ENCODE measurements at regions not wholly inside any gene's neighbourhood (a gene's known extent, or its start where the extent isn't known, plus 50 kb on each side); places are given as distances from the start of the nearest gene placed in this dataset.

DNA sequence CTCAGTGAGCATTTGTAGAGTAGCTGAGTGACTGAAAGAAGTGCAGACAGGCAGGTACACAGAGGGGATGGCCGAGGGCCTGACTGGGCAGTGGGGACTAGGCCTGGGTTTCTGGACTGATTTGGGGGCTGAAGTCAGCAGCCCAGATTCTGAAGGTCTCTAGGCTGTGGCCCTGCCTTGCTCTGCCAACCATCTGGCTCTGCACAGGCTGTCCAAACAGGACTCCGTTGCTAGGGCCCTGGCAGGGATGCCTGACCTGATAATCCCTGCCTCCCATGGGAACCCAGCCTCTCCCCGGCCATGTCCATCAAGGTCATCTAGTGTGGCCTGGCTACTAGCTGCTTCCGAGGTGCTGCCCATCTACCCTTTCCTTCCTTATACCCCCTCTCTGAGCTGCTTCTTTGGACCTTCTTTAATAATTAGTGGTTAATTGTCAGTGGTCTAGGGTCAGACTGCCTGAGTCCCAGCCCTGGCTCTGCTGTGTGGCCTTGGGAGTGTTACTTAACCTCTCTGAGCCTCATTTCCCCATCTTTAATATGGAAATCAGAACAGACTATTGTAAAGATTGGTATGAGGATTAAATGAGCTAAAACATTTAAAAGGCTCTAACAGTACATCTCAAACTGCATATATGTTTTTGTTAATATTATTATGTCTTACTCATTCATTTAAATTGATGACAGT lies 137.9 kb downstream of the VEGFA start:
- H4K20me1 ChIP-seq (ENCODE audit: insufficient read depth), result no peaks in the 10 kb centered on the region

DNA sequence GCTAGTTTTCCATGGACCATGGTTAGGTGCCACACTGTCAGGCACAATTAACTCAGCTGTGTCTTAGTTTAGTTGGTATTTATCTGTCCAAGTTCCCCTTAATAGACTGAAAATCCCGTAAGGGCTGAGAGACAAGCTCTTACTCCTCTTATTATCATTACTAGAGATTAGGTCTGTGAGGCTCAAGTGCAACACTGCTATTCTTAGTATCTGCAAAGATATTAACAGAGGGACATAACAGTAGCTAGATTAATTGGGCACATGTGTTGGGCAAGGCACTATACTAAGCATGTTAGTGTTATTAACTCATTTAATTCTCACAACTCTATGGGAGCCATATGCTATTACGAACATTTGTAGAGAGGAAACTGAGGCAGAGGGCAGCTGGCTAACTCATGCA lies 137.3 kb downstream of the VEGFA start:
- no peaks in the 10 kb centered on the region for H3K27me3 ChIP-seq (ENCODE audit: insufficient read depth, low read depth)
- no peak overlapping the region for H2AFZ ChIP-seq
- peaks cover 19% of the 10 kb centered on the region for H3K4me1 ChIP-seq (replicated peaks; ENCODE audit: insufficient read depth)
- no peaks in the 10 kb centered on the region for H3K9me2 ChIP-seq (ENCODE audit: insufficient read depth)
- peaks cover 11% of the 10 kb centered on the region for H3F3A ChIP-seq (ENCODE audit: insufficient read depth, low read depth)
- no peaks in the 10 kb centered on the region for H3K9me3 ChIP-seq (ENCODE audit: insufficient read depth, low read depth)
- DNase-seq, result no peak
- ChIA-PET CTCF (no interaction called here), POLR2A (ENCODE audit: unreplicated experiment) (no interaction called here)
- H3K36me3 ChIP-seq (ENCODE audit: low read depth), result no peaks in the 10 kb centered on the region
- H3K27ac ChIP-seq, result no peak overlapping the region
- TF ChIP-seq EZH2 (IDR thresholded peaks at IDR 0.05; ENCODE audit: low read depth), result no peak
- TF ChIP-seq, protein P1, sequence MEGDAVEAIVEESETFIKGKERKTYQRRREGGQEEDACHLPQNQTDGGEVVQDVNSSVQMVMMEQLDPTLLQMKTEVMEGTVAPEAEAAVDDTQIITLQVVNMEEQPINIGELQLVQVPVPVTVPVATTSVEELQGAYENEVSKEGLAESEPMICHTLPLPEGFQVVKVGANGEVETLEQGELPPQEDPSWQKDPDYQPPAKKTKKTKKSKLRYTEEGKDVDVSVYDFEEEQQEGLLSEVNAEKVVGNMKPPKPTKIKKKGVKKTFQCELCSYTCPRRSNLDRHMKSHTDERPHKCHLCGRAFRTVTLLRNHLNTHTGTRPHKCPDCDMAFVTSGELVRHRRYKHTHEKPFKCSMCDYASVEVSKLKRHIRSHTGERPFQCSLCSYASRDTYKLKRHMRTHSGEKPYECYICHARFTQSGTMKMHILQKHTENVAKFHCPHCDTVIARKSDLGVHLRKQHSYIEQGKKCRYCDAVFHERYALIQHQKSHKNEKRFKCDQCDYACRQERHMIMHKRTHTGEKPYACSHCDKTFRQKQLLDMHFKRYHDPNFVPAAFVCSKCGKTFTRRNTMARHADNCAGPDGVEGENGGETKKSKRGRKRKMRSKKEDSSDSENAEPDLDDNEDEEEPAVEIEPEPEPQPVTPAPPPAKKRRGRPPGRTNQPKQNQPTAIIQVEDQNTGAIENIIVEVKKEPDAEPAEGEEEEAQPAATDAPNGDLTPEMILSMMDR (conservative IDR thresholded peaks at IDR 0.05), result no peak
- no peaks in the 10 kb centered on the region for H3K79me2 ChIP-seq (ENCODE audit: low read depth)
- no peak overlapping the region for H3K4me2 ChIP-seq
- intact Hi-C loops (cut with micrococcal nuclease; ENCODE audit: unreplicated experiment), result no loop called here
- H4K20me1 ChIP-seq (ENCODE audit: insufficient read depth), result no peaks in the 10 kb centered on the region
- H3K4me3 ChIP-seq, result no peak overlapping the region
- no TSS peak for BruUV-seq (replicated peaks)

More for the DNA sequence above, 137.9 kb downstream of the VEGFA start:
- Histone ChIP-seq H3K4me1 (replicated peaks; ENCODE audit: insufficient read depth) (peaks cover 18% of the 10 kb centered on the region), H3K4me2 (no peak overlapping the region), H3K9me3 (ENCODE audit: insufficient read depth, low read depth) (no peaks in the 10 kb centered on the region), H3K4me3 (no peak overlapping the region), H3K36me3 (ENCODE audit: low read depth) (no peaks in the 10 kb centered on the region), H3F3A (ENCODE audit: insufficient read depth, low read depth) (peaks cover 9% of the 10 kb centered on the region), H2AFZ (no peak overlapping the region), H3K27ac (no peak overlapping the region), H3K79me2 (ENCODE audit: low read depth) (no peaks in the 10 kb centered on the region), H3K27me3 (ENCODE audit: insufficient read depth, low read depth) (no peaks in the 10 kb centered on the region), H3K9me2 (ENCODE audit: insufficient read depth) (no peaks in the 10 kb centered on the region)
- TF ChIP-seq, protein P1 (conservative IDR thresholded peaks at IDR 0.05), result no peak
- ChIA-PET CTCF (interaction anchor here (0.6 kb wide), 1 partner anchor 989 kb away, joined by 4 read pairs; no protein-coding TSS in a partner anchor), POLR2A (ENCODE audit: unreplicated experiment) (no interaction called here)
- no peak for DNase-seq
- intact Hi-C loops (cut with micrococcal nuclease; ENCODE audit: unreplicated experiment), result no loop called here
- no TSS peak for BruUV-seq (replicated peaks)

DNA sequence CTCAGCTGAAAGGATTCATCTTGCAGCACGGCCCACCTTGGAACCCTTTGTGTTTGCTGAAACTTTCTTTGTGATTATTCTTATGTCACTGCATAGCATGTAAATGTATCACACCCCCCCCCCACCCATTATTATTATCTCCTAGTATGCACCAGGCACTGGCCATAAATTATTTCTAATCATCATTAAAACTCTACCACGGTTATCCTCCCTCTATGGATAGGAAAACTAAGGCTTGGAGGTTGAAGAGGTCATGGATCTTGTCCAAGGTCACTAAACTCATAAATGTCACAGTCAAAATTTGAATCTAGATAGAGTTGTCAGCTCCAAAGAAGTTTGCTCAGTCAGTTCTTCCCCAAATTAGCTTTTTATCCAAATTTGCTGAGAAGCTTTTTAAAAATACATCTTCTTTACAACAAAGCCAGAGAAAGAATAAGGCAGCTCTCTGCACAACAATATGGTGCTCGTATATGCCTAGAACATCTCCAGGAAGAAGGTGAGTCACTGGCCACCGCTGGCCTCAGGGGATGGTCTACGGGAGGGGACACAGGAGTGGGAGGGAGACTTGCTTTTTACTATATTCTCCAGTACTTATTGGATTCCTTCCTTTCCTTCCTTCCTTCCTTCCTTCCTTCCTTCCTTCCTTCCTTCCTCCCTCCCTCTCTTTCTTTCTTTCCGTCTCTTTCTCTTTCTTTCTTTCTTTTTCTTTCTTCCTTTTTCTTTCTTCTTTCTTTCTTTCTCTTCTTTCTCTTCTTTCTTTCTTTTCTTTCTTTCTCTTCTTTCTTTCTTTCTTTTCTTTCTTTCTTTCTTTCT lies 134.5 kb downstream of the VEGFA start:
- DNase-seq, result peak in 1 of 2 experiments; percentile 31
- H3K4me2 ChIP-seq, result no peak overlapping the region
- H2AFZ ChIP-seq, result no peak overlapping the region
- no TSS peak for BruUV-seq (replicated peaks)
- intact Hi-C loops (cut with micrococcal nuclease; ENCODE audit: unreplicated experiment), result no loop called here
- H3K79me2 ChIP-seq (ENCODE audit: low read depth), result no peaks in the 10 kb centered on the region
- no peak for TF ChIP-seq EZH2 (IDR thresholded peaks at IDR 0.05; ENCODE audit: low read depth)
- TF ChIP-seq, protein P1 (conservative IDR thresholded peaks at IDR 0.05), result no peak
- POLR2A ChIA-PET (ENCODE audit: unreplicated experiment), result interaction anchor here (0.5 kb wide), 1 partner anchor 173 kb away, joined by 3 read pairs; no protein-coding TSS in a partner anchor
- H3K9me2 ChIP-seq (ENCODE audit: insufficient read depth), result no peaks in the 10 kb centered on the region
- H3K9me3 ChIP-seq (ENCODE audit: insufficient read depth, low read depth), result no peaks in the 10 kb centered on the region
- no peaks in the 10 kb centered on the region for H4K20me1 ChIP-seq (ENCODE audit: insufficient read depth)
- no peaks in the 10 kb centered on the region for H3K36me3 ChIP-seq (ENCODE audit: low read depth)
- H3F3A ChIP-seq (ENCODE audit: insufficient read depth, low read depth), result peaks cover 7% of the 10 kb centered on the region; the same call in 1 of the 2 replicates
- peaks cover 21% of the 10 kb centered on the region for H3K4me1 ChIP-seq (replicated peaks; ENCODE audit: insufficient read depth)
- no peak overlapping the region for H3K4me3 ChIP-seq
- no peak overlapping the region for H3K27ac ChIP-seq
- no peaks in the 10 kb centered on the region for H3K27me3 ChIP-seq (ENCODE audit: insufficient read depth, low read depth)
- CTCF ChIA-PET, result no interaction called here

Data from PC-9 (cell line).